ENCODE measurements at regions not wholly inside any gene's neighbourhood (a gene's known extent, or its start where the extent isn't known, plus 50 kb on each side); places are given as distances from the start of the nearest gene placed in this dataset.
"Not testable (repeated sequence)": the region's sequence is repeated elsewhere in the genome, so short reads cannot be mapped to it uniquely, and the experiment has no call there.

DNA sequence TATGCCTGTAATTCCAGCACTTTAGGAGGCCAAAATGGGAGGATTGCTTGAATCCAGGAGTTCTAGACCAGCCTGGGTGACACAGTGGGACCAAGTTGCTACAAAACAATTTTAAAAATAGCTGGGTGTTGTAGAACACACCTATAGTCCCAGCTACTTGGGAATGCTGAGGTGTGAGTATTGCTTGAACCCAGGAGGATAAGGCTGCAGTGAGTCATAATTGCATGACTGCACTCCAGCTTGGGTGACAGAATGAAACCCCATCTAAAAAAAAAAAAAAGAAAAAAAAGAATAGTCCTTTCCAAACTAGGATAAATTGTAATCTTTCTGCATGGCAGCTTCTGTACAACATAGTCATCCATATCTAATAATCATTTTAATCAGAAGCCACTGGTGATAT is 270.1 kb upstream of the INTU start:
- intact Hi-C loops (cut with DNase I, micrococcal nuclease) = no loop called here
- ATAC-seq (no peak), DNase-seq (no peak)

DNA sequence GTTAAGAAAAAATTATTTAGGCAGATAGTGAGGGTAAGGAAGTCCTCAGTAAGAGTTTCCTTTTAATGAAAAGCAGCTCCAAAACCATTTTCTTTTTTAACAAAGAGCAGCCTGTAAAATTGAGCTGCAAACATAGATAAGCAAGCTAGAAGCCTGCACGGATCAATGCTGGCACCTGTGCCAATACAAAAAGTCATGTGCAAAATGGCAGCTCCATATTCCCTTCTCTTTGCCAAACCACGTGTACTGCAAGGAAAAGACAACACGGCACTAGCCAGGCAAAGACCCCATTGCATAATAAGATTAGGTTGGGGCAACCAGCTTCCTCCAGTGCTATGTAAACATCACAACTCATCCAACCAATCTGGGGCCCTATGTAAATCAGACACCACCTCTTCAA is 268.4 kb upstream of the INTU start:
- Histone ChIP-seq H3K4me1 (ENCODE audit: low read depth) (no peaks in the 10 kb centered on the region), H3K9me3 (no peaks in the 10 kb centered on the region), H3K4me3 (no peak overlapping the region), H3K36me3 (ENCODE audit: low read depth) (no peaks in the 10 kb centered on the region)
- DNase-seq = no peak
- TF ChIP-seq, protein P1, sequence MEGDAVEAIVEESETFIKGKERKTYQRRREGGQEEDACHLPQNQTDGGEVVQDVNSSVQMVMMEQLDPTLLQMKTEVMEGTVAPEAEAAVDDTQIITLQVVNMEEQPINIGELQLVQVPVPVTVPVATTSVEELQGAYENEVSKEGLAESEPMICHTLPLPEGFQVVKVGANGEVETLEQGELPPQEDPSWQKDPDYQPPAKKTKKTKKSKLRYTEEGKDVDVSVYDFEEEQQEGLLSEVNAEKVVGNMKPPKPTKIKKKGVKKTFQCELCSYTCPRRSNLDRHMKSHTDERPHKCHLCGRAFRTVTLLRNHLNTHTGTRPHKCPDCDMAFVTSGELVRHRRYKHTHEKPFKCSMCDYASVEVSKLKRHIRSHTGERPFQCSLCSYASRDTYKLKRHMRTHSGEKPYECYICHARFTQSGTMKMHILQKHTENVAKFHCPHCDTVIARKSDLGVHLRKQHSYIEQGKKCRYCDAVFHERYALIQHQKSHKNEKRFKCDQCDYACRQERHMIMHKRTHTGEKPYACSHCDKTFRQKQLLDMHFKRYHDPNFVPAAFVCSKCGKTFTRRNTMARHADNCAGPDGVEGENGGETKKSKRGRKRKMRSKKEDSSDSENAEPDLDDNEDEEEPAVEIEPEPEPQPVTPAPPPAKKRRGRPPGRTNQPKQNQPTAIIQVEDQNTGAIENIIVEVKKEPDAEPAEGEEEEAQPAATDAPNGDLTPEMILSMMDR (IDR thresholded peaks at IDR 0.05) = no peak
- no peak for ATAC-seq
- intact Hi-C loops (cut with DNase I, micrococcal nuclease) = no loop called here

More for the DNA sequence above, 270.1 kb upstream of the INTU start:
- Histone ChIP-seq H3K36me3 (ENCODE audit: low read depth) (no peaks in the 10 kb centered on the region), H3K4me3 (no peak overlapping the region), H3K4me1 (ENCODE audit: low read depth) (no peaks in the 10 kb centered on the region), H3K9me3 (no peaks in the 10 kb centered on the region)
- TF ChIP-seq, protein P1 (IDR thresholded peaks at IDR 0.05) = no peak

DNA sequence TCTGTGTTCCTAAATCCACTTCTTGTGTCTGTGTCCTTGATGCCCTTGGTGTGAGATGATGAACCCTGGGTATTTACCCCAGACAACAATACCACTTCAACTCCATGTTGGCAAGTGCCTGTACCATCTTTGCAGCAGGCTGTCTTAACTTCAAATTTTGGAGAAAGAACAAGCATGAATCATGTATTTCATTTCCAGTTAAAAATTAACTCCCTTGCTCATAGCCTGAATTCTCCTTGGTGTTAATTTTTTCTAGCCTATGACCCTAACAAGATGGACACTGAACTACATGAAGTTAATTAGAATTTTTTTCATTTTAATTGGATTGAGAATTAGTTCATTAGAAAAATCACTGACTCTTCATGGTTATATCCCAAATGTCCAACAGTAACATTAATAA is 267.8 kb upstream of the INTU start:
- H3K4me1 ChIP-seq (ENCODE audit: low read depth) = no peaks in the 10 kb centered on the region
- no peaks in the 10 kb centered on the region for H3K36me3 ChIP-seq (ENCODE audit: low read depth)
- no peak overlapping the region for H3K4me3 ChIP-seq
- ATAC-seq (no peak), DNase-seq (no peak)
- intact Hi-C loops (cut with DNase I, micrococcal nuclease) = no loop called here
- H3K9me3 ChIP-seq = no peaks in the 10 kb centered on the region
- TF ChIP-seq, protein P1 (IDR thresholded peaks at IDR 0.05) = no peak

DNA sequence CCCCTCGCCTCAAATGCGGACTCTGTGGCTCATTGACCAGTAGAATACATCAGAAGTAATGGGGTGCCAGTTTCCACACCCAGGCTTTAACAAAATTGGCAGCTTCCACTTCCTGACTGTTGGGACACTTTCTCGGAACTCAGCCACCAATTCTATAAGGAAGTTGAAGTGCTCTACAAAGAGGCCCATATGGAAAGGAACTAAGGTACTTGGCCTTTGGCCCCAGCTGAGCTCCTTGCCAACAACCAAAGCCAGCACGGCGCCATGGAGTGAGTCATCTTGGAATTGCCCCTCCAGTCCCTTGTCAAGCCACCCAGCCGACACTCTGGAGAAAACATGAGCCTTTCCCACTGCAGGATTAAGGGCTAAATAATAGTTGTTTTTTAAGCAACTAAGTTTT is 262.2 kb upstream of the INTU start:
- H3K4me1 ChIP-seq (ENCODE audit: low read depth) = no peaks in the 10 kb centered on the region
- ATAC-seq = no peak
- no peaks in the 10 kb centered on the region for H3K36me3 ChIP-seq (ENCODE audit: low read depth)
- TF ChIP-seq, protein P1 (IDR thresholded peaks at IDR 0.05) = no peak
- H3K4me3 ChIP-seq = no peak overlapping the region
- H3K9me3 ChIP-seq = no peaks in the 10 kb centered on the region
- peak in 2 of 3 donors; percentile 12 to 26 for DNase-seq
- intact Hi-C loops (cut with DNase I, micrococcal nuclease) = no loop called here

DNA sequence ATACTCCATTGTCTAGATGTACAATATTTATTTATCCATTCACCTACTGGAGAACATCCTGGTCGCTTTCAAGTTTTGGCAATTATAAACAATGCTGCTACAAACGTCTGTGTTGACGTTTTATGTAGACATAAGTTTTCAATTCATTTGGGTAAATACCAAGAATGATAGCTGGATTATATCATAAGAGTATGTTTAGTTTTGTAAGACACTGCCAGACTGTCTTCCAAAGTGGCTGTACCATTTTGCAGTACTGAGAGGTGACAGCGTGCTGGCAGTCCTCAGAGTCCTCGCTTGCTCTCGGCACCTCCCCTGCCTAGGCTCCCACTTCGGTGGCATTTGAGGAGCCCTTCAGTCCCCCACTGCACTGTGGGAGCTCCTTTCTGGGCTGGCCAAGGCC is 253.3 kb upstream of the INTU start:
- Histone ChIP-seq H3K4me1 (ENCODE audit: low read depth) (no peaks in the 10 kb centered on the region), H3K9me3 (no peaks in the 10 kb centered on the region), H3K4me3 (no peak overlapping the region), H3K36me3 (ENCODE audit: low read depth) (no peaks in the 10 kb centered on the region)
- intact Hi-C loops (cut with DNase I, micrococcal nuclease) = no loop called here
- DNase-seq (no peak), ATAC-seq (no peak)
- TF ChIP-seq, protein P1 (IDR thresholded peaks at IDR 0.05) = no peak

DNA sequence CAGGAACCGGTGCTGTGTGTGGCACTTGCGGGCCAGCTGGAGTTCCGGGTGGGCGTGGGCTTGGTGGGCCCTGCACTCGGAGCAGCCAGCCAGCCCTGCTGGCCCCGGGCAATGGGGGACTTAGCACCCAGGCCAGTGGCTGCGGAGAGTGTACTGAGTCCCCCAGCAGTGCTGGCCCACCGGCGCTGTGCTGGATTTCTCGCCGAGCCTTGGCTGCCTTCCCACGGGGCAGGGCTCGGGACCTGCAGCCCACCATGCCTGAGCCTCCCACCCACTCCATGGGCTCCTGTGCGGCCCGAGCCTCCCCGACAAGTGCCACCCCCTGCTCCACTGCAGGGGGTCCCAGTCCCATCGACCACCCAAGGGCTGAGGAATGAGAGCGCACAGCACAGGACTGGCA is 252.8 kb upstream of the INTU start:
- H3K4me3 ChIP-seq; DNase-seq; H3K9me3 ChIP-seq; H3K4me1 ChIP-seq (ENCODE audit: low read depth); ATAC-seq; H3K36me3 ChIP-seq (ENCODE audit: low read depth); intact Hi-C loops (cut with DNase I, micrococcal nuclease): not testable (repeated sequence)
